HG03342 (cell line): ENCODE measurements at regions not wholly inside any gene's neighbourhood (a gene's known extent, or its start where the extent isn't known, plus 50 kb on each side); places are given as distances from the start of the nearest gene placed in this dataset.

Experiments
- ATAC-seq: cut with Tn5 transposase; IDR thresholded peaks from one replicate; pipeline ENCODE4 v1.9.1; 2021; ENCODE audit warnings: mild to moderate bottlenecking, moderate library complexity; ENCODE audit not compliant: unreplicated experiment

- ATAC-seq = no peak
These were observed 61.0 kb upstream of the PPFIA2 start for GRCh38 chr12:81819991-81820633.

GRCh38 chr12:81815611-81816010 is 56.5 kb upstream of the PPFIA2 start:
- no peak for ATAC-seq

DNA sequence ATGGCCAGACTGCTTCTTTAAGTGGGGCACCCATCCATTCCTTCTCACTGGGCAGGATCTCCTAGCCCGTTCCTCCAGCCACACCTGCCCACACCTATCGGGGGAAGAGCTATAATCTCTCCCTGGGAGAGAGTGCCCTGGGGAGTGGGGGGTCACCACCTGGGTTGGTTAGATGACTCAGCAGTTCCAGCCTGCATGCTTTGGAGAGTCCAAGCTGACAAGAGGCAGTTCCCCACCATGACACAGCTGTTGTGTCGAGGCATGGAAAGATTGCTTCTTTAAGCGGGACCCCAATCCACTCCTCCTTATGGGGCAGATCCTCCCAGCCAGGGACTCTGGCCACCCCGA is 52.6 kb upstream of the PPFIA2 start:
- no peak for ATAC-seq

DNA sequence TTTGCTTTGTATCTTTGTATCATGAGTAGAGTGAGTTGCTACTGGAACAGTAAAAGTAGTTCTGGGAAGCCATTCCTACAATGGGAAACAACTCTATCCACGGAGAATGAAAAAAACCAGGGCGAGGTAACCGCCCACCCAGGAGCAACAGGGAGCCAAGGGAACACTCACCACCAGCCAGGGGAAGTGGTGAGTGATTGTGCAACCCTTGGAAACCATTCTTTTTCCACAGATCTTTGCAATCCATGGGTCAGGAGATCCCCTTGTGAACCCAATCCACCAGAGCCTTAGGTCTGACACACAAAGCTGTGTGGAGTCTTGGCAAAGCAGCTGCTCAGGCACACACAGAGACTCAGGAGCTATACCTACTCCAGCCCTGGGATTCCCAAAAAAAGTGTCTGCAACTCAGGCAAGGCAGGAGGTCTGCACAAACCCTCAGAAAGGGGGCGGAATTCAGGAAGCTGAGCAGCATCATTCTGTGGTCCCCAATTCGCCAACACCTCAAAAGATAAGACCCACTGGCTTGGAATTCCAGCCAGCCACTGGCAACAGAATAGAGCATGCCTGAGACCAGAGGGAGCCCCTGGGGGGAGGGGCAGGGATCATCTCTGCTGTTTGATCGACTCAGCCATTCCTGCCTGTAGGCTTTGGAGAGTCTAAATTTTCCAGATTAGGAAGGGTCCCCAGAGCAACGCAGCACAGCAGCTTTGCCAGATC is 52.1 kb upstream of the PPFIA2 start:
- no peak for ATAC-seq

GRCh38 chr12:81809829-81810595 is 50.9 kb upstream of the PPFIA2 start:
- peak; percentile 84 for ATAC-seq

GRCh38 chr12:81809113-81809777 is 50.1 kb upstream of the PPFIA2 start:
- no peak for ATAC-seq
